Fibroblast of mammary gland (primary cell): ENCODE measurements at regions not wholly inside any gene's neighbourhood (a gene's known extent, or its start where the extent isn't known, plus 50 kb on each side); places are given as distances from the start of the nearest gene placed in this dataset.

Source experiments
- DNase-seq: peaks from one replicate; pipeline ENCODE4 v3.0.0-alpha.2; 2010; ENCODE audit warnings: low read depth
- H3K4me3 ChIP-seq: 2 replicates; pipeline ENCODE4 v1.5.1; 2011; ENCODE audit warnings: low read depth, mild to moderate bottlenecking, low read length, moderate library complexity; ENCODE audit not compliant: control insufficient read depth
- CTCF ChIP-seq: conservative IDR thresholded peaks from 2 replicates; pipeline ENCODE4 v1.5.1; 2011; ENCODE audit warnings: low read depth, low read length, inconsistent platforms; ENCODE audit not compliant: control insufficient read depth, insufficient read depth

DNA sequence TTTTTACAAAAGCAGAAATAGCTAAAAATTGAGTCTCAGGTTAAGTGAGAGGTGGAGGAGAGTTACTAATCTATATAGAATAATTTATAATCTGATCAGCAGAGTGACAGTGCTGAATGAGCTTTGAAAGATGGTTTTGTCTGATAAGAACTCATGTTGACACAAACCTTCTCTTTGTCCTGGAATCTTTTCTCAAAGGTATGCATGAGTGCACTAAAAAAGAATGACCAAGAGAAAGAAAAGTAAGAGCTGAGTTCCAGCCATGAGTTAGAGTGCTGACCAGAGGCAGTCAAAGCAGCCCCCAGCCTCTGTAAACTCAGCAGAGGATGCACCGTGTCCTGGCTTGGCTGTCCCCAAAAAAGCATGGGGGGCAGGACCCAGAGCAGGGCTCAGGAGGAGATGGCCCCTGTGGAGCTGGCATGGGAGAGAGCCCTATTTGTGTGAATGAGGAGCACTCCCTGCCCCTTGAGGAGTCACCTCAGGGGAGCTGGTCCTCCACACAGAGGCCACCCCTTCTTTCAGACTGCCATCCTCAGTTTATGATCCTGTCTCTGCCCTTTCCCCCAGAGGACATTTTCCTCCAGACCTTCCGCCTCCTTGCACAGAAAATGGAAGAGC lies 129.8 kb downstream of the SEC23A start:
- no peak for TF ChIP-seq CTCF
- H3K4me3 ChIP-seq = no peak overlapping the region
- DNase-seq = no peak

DNA sequence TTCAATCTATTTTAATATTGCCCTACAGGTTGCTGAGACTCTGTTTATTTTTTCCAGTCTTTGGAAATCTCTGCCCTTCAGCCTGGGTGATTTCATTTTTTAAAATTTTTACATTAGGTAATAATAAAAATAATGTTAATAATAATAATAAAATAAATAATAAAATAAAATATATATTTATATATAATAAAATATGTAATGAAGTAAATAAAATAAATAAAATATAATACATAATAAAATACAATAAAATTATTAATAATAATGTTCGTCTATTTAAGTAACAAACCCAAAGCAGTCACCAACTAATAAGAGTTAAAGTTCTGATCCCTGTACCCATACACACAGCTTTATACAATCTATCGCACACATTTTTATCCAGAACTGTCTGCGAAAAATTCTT lies 130.5 kb downstream of the SEC23A start:
- no peak for DNase-seq
- no peak for TF ChIP-seq CTCF
- H3K4me3 ChIP-seq = no peak overlapping the region

GRCh38 chr14:38971258-38971921 lies 131.6 kb downstream of the SEC23A start:
- TF ChIP-seq CTCF = no peak
- no peak overlapping the region for H3K4me3 ChIP-seq

GRCh38 chr14:38964630-38965029 lies 138.4 kb downstream of the SEC23A start:
- no peak for DNase-seq
- H3K4me3 ChIP-seq = no peak overlapping the region
- no peak for TF ChIP-seq CTCF

More at GRCh38 chr14:38971258-38971921, 131.6 kb downstream of the SEC23A start:
- no peak for DNase-seq

- DNase-seq = no peak
- TF ChIP-seq CTCF = no peak
Observed at GRCh38 chr14:38960946-38961531, 142.0 kb downstream of the SEC23A start.

DNA sequence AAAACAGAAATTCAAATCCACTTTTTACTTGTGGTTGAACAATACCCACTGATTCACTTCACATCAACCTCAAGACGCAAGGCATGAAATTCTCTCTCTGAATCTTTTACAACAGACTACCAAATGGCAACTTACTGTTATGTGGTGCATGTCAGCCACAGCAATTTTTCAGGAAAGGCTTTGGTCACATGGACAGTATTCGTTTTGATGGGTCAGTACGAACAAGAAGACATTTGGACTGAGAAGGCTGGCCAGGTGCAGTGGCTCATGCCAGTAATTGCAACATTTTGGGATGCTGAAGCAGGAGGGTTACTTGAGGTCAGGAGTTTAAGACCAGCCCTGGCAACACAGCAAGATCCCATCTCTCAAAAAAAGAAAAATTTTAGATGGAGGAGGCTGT lies 144.0 kb downstream of the SEC23A start:
- no peak for DNase-seq
- H3K4me3 ChIP-seq = no peak overlapping the region
- no peak for TF ChIP-seq CTCF

More at GRCh38 chr14:38960946-38961531, 142.0 kb downstream of the SEC23A start:
- H3K4me3 ChIP-seq = no peak overlapping the region
